HG02759 (cell line): ENCODE measurements at regions not wholly inside any gene's neighbourhood (a gene's known extent, or its start where the extent isn't known, plus 50 kb on each side); places are given as distances from the start of the nearest gene placed in this dataset.
"Not testable (repeated sequence)": the region's sequence is repeated elsewhere in the genome, so short reads cannot be mapped to it uniquely, and the experiment has no call there.

Experiments used
- ATAC-seq: cut with Tn5 transposase; IDR thresholded peaks from one replicate; pipeline ENCODE4 v1.9.1; 2021; ENCODE audit warnings: mild to moderate bottlenecking, moderate library complexity; ENCODE audit not compliant: unreplicated experiment

- ATAC-seq = no peak
These were observed 104.6 kb upstream of the GRID2 start for GRCh38 chr4:92199135-92199534.

DNA sequence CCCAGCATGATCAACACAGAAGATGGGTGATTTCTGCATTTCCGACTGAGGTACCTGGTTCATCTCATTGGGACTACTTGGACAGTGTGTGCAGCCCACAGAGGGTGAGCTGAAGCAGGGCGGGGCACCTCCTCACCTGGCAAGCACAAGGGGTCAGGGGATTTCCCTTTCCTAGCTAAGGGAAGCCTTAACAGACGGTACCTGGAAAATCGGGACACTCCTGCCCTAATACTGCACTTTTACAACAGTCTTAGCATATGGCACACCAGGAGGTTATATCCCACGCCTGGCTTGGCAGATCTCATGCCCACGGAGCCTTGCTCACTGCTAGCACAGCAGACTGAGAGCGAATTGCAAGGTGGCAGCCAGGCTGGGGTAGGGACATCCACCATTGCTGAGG is 92.9 kb upstream of the GRID2 start:
- ATAC-seq = no peak

DNA sequence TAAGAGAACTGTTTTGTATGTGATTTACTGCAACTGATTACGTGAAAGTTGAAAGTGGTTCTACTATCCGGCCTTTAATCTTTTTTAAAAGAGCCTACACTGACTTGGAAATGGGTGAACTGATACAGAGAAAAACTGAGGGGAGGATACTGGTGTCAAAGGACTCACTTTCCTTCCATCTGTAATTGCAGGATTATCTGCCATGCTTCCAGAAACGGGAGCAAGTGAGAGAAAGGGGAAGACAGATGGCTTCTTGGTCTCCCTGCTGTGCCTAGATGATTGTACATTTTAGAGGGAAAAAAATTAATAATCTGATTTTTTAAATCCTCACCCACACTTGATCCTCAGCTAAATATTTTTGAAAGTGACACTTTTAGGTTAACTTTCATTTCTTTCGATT is 88.3 kb upstream of the GRID2 start:
- ATAC-seq = no peak

GRCh38 chr4:92231511-92231910 is 72.3 kb upstream of the GRID2 start:
- ATAC-seq = no peak

GRCh38 chr4:92232566-92232965 is 71.2 kb upstream of the GRID2 start:
- ATAC-seq = no peak

GRCh38 chr4:92234393-92235176 is 69.2 kb upstream of the GRID2 start:
- ATAC-seq = no peak

GRCh38 chr4:92235731-92236130 is 68.0 kb upstream of the GRID2 start:
- ATAC-seq = no peak

DNA sequence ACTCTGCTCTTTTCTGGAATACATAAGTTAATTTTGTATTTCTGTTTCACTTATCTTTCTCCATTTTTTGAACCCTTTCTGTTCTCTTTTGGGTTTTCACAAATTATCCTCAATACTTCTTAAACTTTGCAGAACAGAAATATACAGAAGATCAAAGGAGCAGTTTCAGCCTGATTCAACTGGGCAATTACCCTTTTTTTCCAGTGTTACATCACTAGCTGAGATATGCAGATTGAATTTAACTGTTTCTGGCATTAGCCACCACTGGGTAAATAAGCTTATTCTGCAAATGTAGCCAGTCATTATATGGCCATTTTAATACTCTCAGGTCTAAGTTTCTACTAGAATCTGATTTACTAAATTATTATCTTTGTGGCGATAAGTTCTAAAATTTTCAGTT is 66.9 kb upstream of the GRID2 start:
- no peak for ATAC-seq

- no peak for ATAC-seq
These were observed 66.2 kb upstream of the GRID2 start for GRCh38 chr4:92237559-92237958.

DNA sequence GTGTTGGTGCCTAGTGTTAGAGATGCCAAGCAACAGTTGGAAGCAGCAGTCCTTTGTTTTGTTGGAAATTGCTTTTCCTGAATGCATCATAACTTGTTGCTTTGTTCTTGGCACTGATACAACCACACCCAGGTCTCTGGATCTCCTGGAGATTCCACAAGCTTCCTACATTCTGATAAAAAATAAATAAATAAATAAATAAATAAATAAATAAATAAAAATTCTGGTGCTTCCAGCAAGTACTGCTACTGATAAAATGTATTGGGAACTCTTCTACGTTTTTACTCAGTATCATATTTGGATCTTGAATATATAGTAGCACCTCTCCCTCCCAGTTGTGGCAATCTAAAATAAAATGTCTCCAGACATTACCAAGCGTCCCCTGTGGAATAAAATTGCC is 62.7 kb upstream of the GRID2 start:
- ATAC-seq = no peak

- ATAC-seq = no peak
These were observed 57.4 kb upstream of the GRID2 start for GRCh38 chr4:92246384-92246783.

GRCh38 chr4:92249541-92249940 is 54.2 kb upstream of the GRID2 start:
- no peak for ATAC-seq

DNA sequence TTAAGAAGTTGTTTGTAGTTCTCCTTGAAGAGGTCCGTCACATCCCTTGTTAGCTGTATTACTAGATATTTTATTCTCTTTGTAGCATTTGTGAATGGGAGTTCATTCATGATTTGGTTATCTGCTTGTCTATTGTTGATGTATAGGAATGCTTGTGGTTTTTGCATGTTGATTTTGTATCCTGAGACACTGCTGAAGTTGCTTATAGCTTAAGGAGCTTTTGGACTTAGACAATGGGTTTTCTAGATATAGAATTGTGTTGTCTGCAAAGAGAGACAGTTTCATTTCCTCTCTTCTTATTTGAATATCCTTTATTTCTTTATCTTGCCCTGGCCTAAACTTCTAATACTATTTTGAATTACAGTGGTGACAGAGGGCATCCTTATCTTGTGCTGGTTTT is 52.1 kb upstream of the GRID2 start:
- ATAC-seq = no peak

- not testable (repeated sequence) for ATAC-seq
These were observed 51.4 kb upstream of the GRID2 start for GRCh38 chr4:92252358-92252757.

- no peak for ATAC-seq
These were observed 50.9 kb upstream of the GRID2 start for GRCh38 chr4:92252846-92253245.

DNA sequence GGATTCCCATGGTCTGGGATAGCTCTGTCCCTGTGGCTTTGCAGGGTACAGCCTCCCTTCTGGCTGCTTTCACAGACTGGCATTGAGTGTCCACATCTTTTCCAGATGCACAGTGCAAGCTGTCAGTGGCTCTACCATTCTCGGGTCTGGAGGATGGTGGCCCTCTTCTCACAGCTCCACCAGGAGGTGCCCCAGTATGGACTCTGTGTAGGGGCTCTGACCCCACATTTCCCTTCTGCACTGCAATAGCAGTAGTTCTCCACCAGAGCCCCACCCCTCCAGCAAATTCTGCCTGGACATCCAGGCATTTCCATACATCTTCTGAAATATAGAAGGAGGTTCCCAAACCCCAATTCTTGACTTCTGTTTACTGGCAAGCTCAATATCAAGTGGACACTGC is 50.2 kb upstream of the GRID2 start:
- no peak for ATAC-seq
